IPS-NIHi11 (cell line): ENCODE measurements at regions not wholly inside any gene's neighbourhood (a gene's known extent, or its start where the extent isn't known, plus 50 kb on each side); places are given as distances from the start of the nearest gene placed in this dataset.
"Not testable (repeated sequence)": the region's sequence is repeated elsewhere in the genome, so short reads cannot be mapped to it uniquely, and the experiment has no call there.

Experiments used
- DNase-seq: peaks from one replicate; pipeline ENCODE4 v3.0.0; 2012; ENCODE audit warnings: mixed read lengths, low spot score

GRCh38 chr14:45867046-45867894, 614.3 kb upstream of the MIS18BP1 start:
- no peak for DNase-seq

DNA sequence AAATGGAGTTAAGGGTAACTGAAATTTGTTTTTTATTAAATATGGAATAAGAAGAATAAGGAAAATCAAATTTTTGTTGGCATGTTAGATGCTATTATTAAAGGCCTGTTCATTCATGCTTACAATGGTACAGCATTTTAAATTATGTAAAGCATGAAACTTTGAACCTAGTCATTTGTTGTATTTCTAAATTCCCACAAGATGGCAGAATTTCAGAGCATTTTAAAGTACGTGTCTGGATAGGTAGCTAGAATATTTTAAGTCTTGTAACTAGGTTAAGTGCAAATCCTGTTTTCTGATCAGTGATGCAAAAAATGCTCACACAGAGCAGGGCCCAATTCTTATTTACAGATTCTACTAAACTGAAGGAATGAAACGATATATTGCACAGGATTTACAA, 585.6 kb upstream of the MIS18BP1 start:
- DNase-seq, result no peak

- DNase-seq, result no peak
Observed at GRCh38 chr14:45819107-45819506, 566.1 kb upstream of the MIS18BP1 start.

GRCh38 chr14:45811155-45811554, 558.2 kb upstream of the MIS18BP1 start:
- DNase-seq, result peak; percentile 14

GRCh38 chr14:45810152-45810872, 557.3 kb upstream of the MIS18BP1 start:
- peak; percentile 17 for DNase-seq

GRCh38 chr14:45807178-45807899, 554.3 kb upstream of the MIS18BP1 start:
- no peak for DNase-seq

- DNase-seq, result no peak
Observed at GRCh38 chr14:45799511-45799910, 546.5 kb upstream of the MIS18BP1 start.

- no peak for DNase-seq
Observed at GRCh38 chr14:45798659-45799058, 545.7 kb upstream of the MIS18BP1 start.

- DNase-seq, result not testable (repeated sequence)
Observed at GRCh38 chr14:45796006-45796405, 543.0 kb upstream of the MIS18BP1 start.

DNA sequence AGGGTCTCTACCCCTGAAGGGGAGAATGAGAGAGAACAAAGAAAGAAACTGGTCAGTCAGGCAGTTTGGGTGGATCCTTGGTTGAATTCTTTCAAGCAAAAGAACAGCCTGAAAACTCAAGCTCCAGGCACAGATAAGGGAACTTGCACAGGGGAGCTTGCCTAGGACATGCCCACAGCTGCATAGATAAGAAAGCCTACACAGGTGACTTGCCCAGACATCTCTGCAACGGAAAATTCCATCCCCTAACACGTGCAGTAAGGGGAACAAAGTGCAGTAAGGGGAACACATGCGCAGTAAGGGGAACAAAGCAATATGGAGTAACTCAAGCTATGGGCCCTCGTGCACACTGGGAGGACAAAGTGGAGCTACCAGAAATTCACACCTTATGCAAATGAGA, 540.1 kb upstream of the MIS18BP1 start:
- no peak for DNase-seq

DNA sequence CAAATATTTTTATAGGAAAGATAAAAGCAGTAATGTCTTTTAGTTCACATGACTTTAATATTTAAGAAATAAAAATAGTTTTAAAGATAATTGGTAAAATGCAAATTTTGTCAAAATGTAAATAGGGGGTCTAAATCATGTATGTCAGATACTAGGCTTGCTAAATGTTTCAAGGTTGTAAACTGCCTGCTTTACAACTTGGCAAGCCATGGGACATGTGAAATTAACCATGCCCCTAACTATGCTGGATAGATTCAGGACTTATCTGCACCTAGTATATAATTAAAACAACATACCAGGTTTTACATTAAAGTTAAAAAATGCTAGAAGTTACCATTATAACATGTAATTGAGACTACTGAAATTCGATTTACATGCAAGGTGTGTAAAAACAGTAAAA, 537.3 kb upstream of the MIS18BP1 start:
- DNase-seq, result no peak

- DNase-seq, result peak; percentile 7
Observed at GRCh38 chr14:45787167-45787566, 534.2 kb upstream of the MIS18BP1 start.

GRCh38 chr14:45786266-45786665, 533.3 kb upstream of the MIS18BP1 start:
- DNase-seq, result no peak

- DNase-seq, result no peak
Observed at GRCh38 chr14:45785240-45785639, 532.2 kb upstream of the MIS18BP1 start.

GRCh38 chr14:45766247-45766646, 513.2 kb upstream of the MIS18BP1 start:
- DNase-seq, result no peak

- DNase-seq, result no peak
Observed at GRCh38 chr14:45757655-45758054, 504.7 kb upstream of the MIS18BP1 start.

GRCh38 chr14:45756412-45756811, 503.4 kb upstream of the MIS18BP1 start:
- DNase-seq, result not testable (repeated sequence)

- no peak for DNase-seq
Observed at GRCh38 chr14:45743884-45744283, 490.9 kb upstream of the MIS18BP1 start.

DNA sequence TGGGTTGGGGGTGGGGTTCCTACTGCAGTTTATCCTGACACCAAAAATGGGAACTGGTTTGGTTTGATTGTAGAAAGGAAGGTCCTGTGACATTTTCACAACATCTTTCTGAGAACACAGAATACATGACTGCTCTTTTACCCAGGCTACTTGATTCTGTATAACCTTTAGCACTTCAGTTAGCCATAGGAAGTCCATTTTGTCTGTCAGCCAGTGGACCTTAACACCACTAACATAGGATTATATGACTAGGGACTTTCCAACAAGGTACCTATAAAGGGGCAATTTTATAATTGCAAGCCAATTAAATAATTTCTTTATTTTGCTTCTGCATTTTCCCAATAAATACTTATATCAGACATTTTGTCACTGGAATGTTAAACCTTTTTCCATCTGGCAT, 489.2 kb upstream of the MIS18BP1 start:
- DNase-seq, result no peak

DNA sequence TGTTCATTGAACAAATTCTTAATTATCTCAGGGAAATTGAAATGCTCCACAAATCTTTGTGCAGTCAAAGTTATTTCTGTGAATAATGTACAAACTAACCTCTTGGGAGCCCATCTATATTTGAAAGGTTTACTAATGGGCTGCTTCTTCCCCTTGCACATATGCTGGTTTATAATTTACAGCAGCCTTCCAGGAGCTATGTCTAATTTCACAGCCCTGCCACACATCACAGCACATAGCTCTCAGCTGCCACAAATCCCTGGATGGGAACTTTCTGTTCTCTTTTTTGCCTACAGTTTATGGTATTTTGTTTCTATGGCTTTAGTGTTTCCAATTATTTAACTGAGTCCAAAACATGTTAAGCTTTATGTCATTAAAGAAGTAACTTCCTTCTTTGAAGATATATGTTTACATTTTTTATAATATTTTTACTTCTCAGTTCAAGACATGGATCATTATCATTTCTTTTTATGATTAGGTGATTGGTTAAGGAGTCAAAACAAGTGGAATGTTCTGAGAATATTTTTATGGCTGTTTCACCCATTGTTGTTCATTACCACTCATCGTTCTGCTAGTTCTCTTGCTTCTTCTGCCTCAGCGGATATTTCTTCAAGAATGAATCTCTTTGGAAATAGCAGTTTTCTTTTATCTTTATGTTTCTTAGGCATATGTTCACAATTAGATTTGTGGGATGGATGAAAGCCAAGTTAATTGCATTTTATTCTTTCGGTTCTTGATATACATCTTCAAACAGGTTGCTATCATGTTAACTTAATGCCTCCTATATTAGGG, 475.6 kb upstream of the MIS18BP1 start:
- DNase-seq, result no peak

- no peak for DNase-seq
Observed at GRCh38 chr14:45727133-45727532, 474.1 kb upstream of the MIS18BP1 start.

- DNase-seq, result no peak
Observed at GRCh38 chr14:45721472-45721871, 468.5 kb upstream of the MIS18BP1 start.
